ENCODE measurements at regions not wholly inside any gene's neighbourhood (a gene's known extent, or its start where the extent isn't known, plus 50 kb on each side); places are given as distances from the start of the nearest gene placed in this dataset.

GRCh38 chr6:131410785-131411184, 162.2 kb upstream of the ARG1 start:
- no peak overlapping the region for H3K4me2 ChIP-seq (ENCODE audit: control insufficient read depth, extremely low read depth, insufficient read depth, low read depth, low read length)
- DNase-seq (ENCODE audit: low read depth, low spot score) (no peak), FAIRE-seq (no peak)
- H3K9me3 ChIP-seq (ENCODE audit: control insufficient read depth, low read depth, low read length): no peaks in the 10 kb centered on the region
- H3K27me3 ChIP-seq (ENCODE audit: control insufficient read depth, extremely low read depth, insufficient read depth, low read length): no peaks in the 10 kb centered on the region
- H3K36me3 ChIP-seq (ENCODE audit: control insufficient read depth in 2 of 2, extremely low read depth in 1 of 2, insufficient read depth in 2 of 2, low read length in 2 of 2): no peaks in the 10 kb centered on the region
- no peak overlapping the region for H3K27ac ChIP-seq (ENCODE audit: control insufficient read depth, insufficient read depth, low read length)
- dilution Hi-C loops (cut with MboI; ENCODE audit: extremely low pct_ligation_motif_present, low sequenced_read_pairs): no loop called here
- H3K79me2 ChIP-seq (ENCODE audit: control insufficient read depth, insufficient read depth, low read length): no peaks in the 10 kb centered on the region
- TF ChIP-seq CTCF (optimal IDR thresholded peaks at IDR 0.05 in 1 of 3, IDR thresholded peaks at IDR 0.05 in 1 of 3, conservative IDR thresholded peaks at IDR 0.05 in 1 of 3; ENCODE audit: extremely low read depth in 1 of 3, insufficient read depth in 2 of 3, low read length in 3 of 3) (no peak), EZH2 (IDR thresholded peaks at IDR 0.05; ENCODE audit: low read length) (no peak)
- no peak overlapping the region for H2AFZ ChIP-seq (ENCODE audit: control insufficient read depth, low read length)
- no peak overlapping the region for H3K9ac ChIP-seq (ENCODE audit: control insufficient read depth, extremely low read depth, insufficient read depth, low read length)
- H3K4me3 ChIP-seq (ENCODE audit: control insufficient read depth in 2 of 3, extremely low read depth in 1 of 3, insufficient read depth in 2 of 3, low read depth in 1 of 3, low read length in 3 of 3): no peak overlapping the region
- no peaks in the 10 kb centered on the region for H4K20me1 ChIP-seq (ENCODE audit: control insufficient read depth, extremely low read depth, insufficient read depth, low read length)
- no peaks in the 10 kb centered on the region for H3K4me1 ChIP-seq (ENCODE audit: control insufficient read depth, extremely low read depth, insufficient read depth, low read length)
- no peaks in the 10 kb centered on the region for H3K9me1 ChIP-seq (ENCODE audit: control insufficient read depth, extremely low read depth, insufficient read depth, low read length)

- Histone ChIP-seq H3K9me1 (ENCODE audit: control insufficient read depth, extremely low read depth, insufficient read depth, low read length) (no peaks in the 10 kb centered on the region), H3K9ac (ENCODE audit: control insufficient read depth, extremely low read depth, insufficient read depth, low read length) (no peak overlapping the region), H2AFZ (ENCODE audit: control insufficient read depth, low read length) (no peak overlapping the region), H3K36me3 (ENCODE audit: control insufficient read depth in 2 of 2, extremely low read depth in 1 of 2, insufficient read depth in 2 of 2, low read length in 2 of 2) (no peaks in the 10 kb centered on the region), H3K9me3 (ENCODE audit: control insufficient read depth, low read depth, low read length) (no peaks in the 10 kb centered on the region), H3K79me2 (ENCODE audit: control insufficient read depth, insufficient read depth, low read length) (no peaks in the 10 kb centered on the region), H3K4me1 (ENCODE audit: control insufficient read depth, extremely low read depth, insufficient read depth, low read length) (no peaks in the 10 kb centered on the region), H3K4me3 (ENCODE audit: control insufficient read depth in 2 of 3, extremely low read depth in 1 of 3, insufficient read depth in 2 of 3, low read depth in 1 of 3, low read length in 3 of 3) (no peak overlapping the region), H3K4me2 (ENCODE audit: control insufficient read depth, extremely low read depth, insufficient read depth, low read depth, low read length) (no peak overlapping the region), H3K27ac (ENCODE audit: control insufficient read depth, insufficient read depth, low read length) (no peak overlapping the region), H4K20me1 (ENCODE audit: control insufficient read depth, extremely low read depth, insufficient read depth, low read length) (no peaks in the 10 kb centered on the region), H3K27me3 (ENCODE audit: control insufficient read depth, extremely low read depth, insufficient read depth, low read length) (no peaks in the 10 kb centered on the region)
- FAIRE-seq (no peak), DNase-seq (ENCODE audit: low read depth, low spot score) (no peak)
- dilution Hi-C loops (cut with MboI; ENCODE audit: extremely low pct_ligation_motif_present, low sequenced_read_pairs): no loop called here
- no peak for TF ChIP-seq CTCF (optimal IDR thresholded peaks at IDR 0.05 in 1 of 3, IDR thresholded peaks at IDR 0.05 in 1 of 3, conservative IDR thresholded peaks at IDR 0.05 in 1 of 3; ENCODE audit: extremely low read depth in 1 of 3, insufficient read depth in 2 of 3, low read length in 3 of 3)
- TF ChIP-seq EZH2 (IDR thresholded peaks at IDR 0.05; ENCODE audit: low read length): no peak
Observed at GRCh38 chr6:131412960-131413830, 159.8 kb upstream of the ARG1 start.
